ENCODE measurements at regions not wholly inside any gene's neighbourhood (a gene's known extent, or its start where the extent isn't known, plus 50 kb on each side); places are given as distances from the start of the nearest gene placed in this dataset.

GRCh38 chr5:173456751-173457171, 128.5 kb upstream of the STC2 start:
- Histone ChIP-seq H3K9ac (ENCODE audit: low read length) (no peak overlapping the region), H3K9me3 (ENCODE audit: insufficient read depth, low read length) (no peaks in the 10 kb centered on the region), H3K27ac (ENCODE audit: low read length) (no peak overlapping the region), H3K4me1 (ENCODE audit: low read length) (no peaks in the 10 kb centered on the region), H4K20me1 (ENCODE audit: insufficient read depth, low read length) (no peaks in the 10 kb centered on the region), H3K36me3 (replicated peaks; ENCODE audit: low read depth, low read length) (no peaks in the 10 kb centered on the region), H3K4me2 (ENCODE audit: low read length) (no peak overlapping the region), H3K79me2 (ENCODE audit: low read length) (no peaks in the 10 kb centered on the region), H3K4me3 (ENCODE audit: low read length) (no peak overlapping the region), H3K27me3 (ENCODE audit: low read depth, low read length) (peaks cover 11% of the 10 kb centered on the region; the same call in 1 of the 2 replicates), H2AFZ (ENCODE audit: low read depth, low read length) (no peak overlapping the region)
- TF ChIP-seq CTCF (IDR thresholded peaks at IDR 0.05; ENCODE audit: low read depth, low read length) (no peak), EZH2phosphoT487 (IDR thresholded peaks at IDR 0.05; ENCODE audit: low read depth) (no peak)

- Histone ChIP-seq H3K79me2 (ENCODE audit: low read length) (no peaks in the 10 kb centered on the region), H3K9me3 (ENCODE audit: insufficient read depth, low read length) (no peaks in the 10 kb centered on the region), H3K27ac (ENCODE audit: low read length) (no peak overlapping the region), H2AFZ (ENCODE audit: low read depth, low read length) (no peak overlapping the region), H3K9ac (ENCODE audit: low read length) (no peak overlapping the region), H3K4me2 (ENCODE audit: low read length) (no peak overlapping the region), H3K27me3 (ENCODE audit: low read depth, low read length) (peaks cover 11% of the 10 kb centered on the region; the same call in 1 of the 2 replicates), H3K4me3 (ENCODE audit: low read length) (no peak overlapping the region), H3K4me1 (ENCODE audit: low read length) (no peaks in the 10 kb centered on the region), H3K36me3 (replicated peaks; ENCODE audit: low read depth, low read length) (no peaks in the 10 kb centered on the region), H4K20me1 (ENCODE audit: insufficient read depth, low read length) (no peaks in the 10 kb centered on the region)
- TF ChIP-seq EZH2phosphoT487 (IDR thresholded peaks at IDR 0.05; ENCODE audit: low read depth) (no peak), CTCF (IDR thresholded peaks at IDR 0.05; ENCODE audit: low read depth, low read length) (no peak)
Measured at GRCh38 chr5:173456181-173456580, 128.0 kb upstream of the STC2 start.

GRCh38 chr5:173455599-173455957, 127.4 kb upstream of the STC2 start:
- Histone ChIP-seq H3K4me2 (ENCODE audit: low read length) (no peak overlapping the region), H2AFZ (ENCODE audit: low read depth, low read length) (no peak overlapping the region), H3K36me3 (replicated peaks; ENCODE audit: low read depth, low read length) (no peaks in the 10 kb centered on the region), H3K4me1 (ENCODE audit: low read length) (no peaks in the 10 kb centered on the region), H3K4me3 (ENCODE audit: low read length) (no peak overlapping the region), H3K27me3 (ENCODE audit: low read depth, low read length) (peaks cover 11% of the 10 kb centered on the region; the same call in 1 of the 2 replicates), H3K9ac (ENCODE audit: low read length) (no peak overlapping the region), H3K27ac (ENCODE audit: low read length) (no peak overlapping the region), H3K79me2 (ENCODE audit: low read length) (no peaks in the 10 kb centered on the region), H4K20me1 (ENCODE audit: insufficient read depth, low read length) (no peaks in the 10 kb centered on the region), H3K9me3 (ENCODE audit: insufficient read depth, low read length) (no peaks in the 10 kb centered on the region)
- TF ChIP-seq CTCF (IDR thresholded peaks at IDR 0.05; ENCODE audit: low read depth, low read length): no peak
- TF ChIP-seq EZH2phosphoT487 (IDR thresholded peaks at IDR 0.05; ENCODE audit: low read depth): no peak

GRCh38 chr5:173454736-173455598, 126.8 kb upstream of the STC2 start:
- Histone ChIP-seq H3K4me1 (ENCODE audit: low read length) (no peaks in the 10 kb centered on the region), H3K36me3 (replicated peaks; ENCODE audit: low read depth, low read length) (no peaks in the 10 kb centered on the region), H2AFZ (ENCODE audit: low read depth, low read length) (no peak overlapping the region), H3K4me2 (ENCODE audit: low read length) (no peak overlapping the region), H3K4me3 (ENCODE audit: low read length) (no peak overlapping the region), H4K20me1 (ENCODE audit: insufficient read depth, low read length) (no peaks in the 10 kb centered on the region), H3K27me3 (ENCODE audit: low read depth, low read length) (peaks cover 11% of the 10 kb centered on the region; the same call in 1 of the 2 replicates), H3K79me2 (ENCODE audit: low read length) (no peaks in the 10 kb centered on the region), H3K9me3 (ENCODE audit: insufficient read depth, low read length) (no peaks in the 10 kb centered on the region), H3K27ac (ENCODE audit: low read length) (no peak overlapping the region), H3K9ac (ENCODE audit: low read length) (no peak overlapping the region)
- TF ChIP-seq EZH2phosphoT487 (IDR thresholded peaks at IDR 0.05; ENCODE audit: low read depth) (no peak), CTCF (IDR thresholded peaks at IDR 0.05; ENCODE audit: low read depth, low read length) (no peak)
